ENCODE measurements at regions not wholly inside any gene's neighbourhood (a gene's known extent, or its start where the extent isn't known, plus 50 kb on each side); places are given as distances from the start of the nearest gene placed in this dataset.

DNA sequence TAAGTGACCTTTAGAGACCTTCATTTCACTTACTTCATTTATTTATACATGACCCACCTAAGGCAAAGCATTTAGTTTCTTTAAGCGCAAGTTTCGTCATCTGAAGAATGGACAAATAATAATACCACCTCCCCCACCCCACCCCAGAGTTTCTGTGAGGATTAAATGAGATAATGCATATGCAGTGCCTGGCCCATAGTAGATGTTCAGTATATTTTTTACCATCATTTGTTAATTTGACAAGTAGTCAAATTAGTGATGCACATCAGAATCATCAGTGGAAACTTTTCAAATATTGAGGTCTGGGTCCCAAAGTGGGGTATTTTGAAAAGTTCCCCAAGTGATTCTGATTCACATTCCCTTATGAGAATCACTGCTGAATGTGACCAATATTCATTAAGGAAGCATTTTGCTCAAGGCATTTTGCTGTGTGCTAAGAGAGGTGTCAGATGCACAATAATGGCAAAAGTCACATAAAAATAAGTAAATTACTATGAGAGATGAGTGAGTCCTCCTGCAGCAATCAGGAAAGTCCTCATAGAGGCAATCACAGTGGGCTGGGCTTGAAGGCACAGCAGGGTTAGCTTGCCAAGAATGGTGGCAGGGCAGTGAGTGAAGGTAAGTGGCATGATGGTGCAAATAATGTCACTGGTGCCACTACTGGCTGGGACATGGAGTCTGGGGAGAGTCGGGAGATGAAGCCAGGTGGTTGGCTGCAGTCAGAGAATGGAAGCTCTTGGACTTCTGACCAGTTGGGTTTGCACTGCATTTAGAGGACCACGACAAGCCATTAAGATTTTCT is 244.1 kb downstream of the PTEN start:
- TF ChIP-seq EZH2phosphoT487 (IDR thresholded peaks at IDR 0.05; ENCODE audit: insufficient read depth, low read depth) (no peak), EZH2 (IDR thresholded peaks at IDR 0.05; ENCODE audit: insufficient read depth, poor library complexity, severe bottlenecking) (no peak)
- 96 to 97% methylated on average over 4 of the region's 4 CpGs for WGBS, 2 experiments (ENCODE audit: low coverage in 1 of 2, low lambda C conversion rate in 2 of 2, missing lambda C conversion rate in 2 of 2)

DNA sequence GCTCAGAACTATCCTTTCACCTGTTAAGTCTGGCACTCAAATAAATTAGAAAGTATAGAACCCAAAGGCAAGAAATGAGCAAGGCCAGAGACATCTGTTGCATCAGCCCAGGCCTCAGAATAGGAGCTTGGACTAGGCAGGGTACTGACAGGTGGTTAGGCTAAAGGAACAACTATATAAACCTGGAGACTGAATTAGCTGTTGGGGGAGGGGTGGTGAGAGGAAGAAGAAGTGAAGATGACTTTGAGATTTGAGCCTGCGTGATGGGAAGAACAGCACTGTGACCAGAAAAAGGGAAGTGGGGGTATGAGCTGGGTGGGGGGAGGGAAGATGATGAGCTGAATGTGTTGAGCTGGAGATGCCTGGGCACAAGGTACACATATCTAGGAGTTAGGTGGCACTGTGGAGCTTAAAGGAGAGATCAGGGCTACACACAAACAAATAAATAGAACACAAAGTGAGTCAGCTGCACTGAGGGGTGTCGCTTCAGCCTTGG is 244.7 kb downstream of the PTEN start:
- Histone ChIP-seq H3K27me3 (replicated peaks; ENCODE audit: insufficient read depth) (no peaks in the 10 kb centered on the region), H3K27ac (no peak overlapping the region), H3K4me2 (ENCODE audit: unreplicated experiment) (no peak overlapping the region), H3K9ac (no peak overlapping the region), H3K4me3 (no peak overlapping the region), H2AFZ (no peak overlapping the region), H3K9me3 (ENCODE audit: low read depth) (no peaks in the 10 kb centered on the region), H3K36me3 (ENCODE audit: low read depth) (no peaks in the 10 kb centered on the region), H4K20me1 (ENCODE audit: insufficient read depth) (no peaks in the 10 kb centered on the region), H3K9me2 (ENCODE audit: insufficient read depth) (no peaks in the 10 kb centered on the region), H3F3A (ENCODE audit: insufficient read depth) (peaks cover 15% of the 10 kb centered on the region), H3K79me2 (ENCODE audit: insufficient read depth) (no peaks in the 10 kb centered on the region), H3K4me1 (ENCODE audit: insufficient read depth) (peaks cover 14% of the 10 kb centered on the region)
- DNase-seq: peak; percentile 17
- TF ChIP-seq EZH2phosphoT487 (IDR thresholded peaks at IDR 0.05; ENCODE audit: insufficient read depth, low read depth) (no peak), EZH2 (IDR thresholded peaks at IDR 0.05; ENCODE audit: insufficient read depth, poor library complexity, severe bottlenecking) (no peak)
- in situ Hi-C loops (cut with MboI): no loop called here
- 95 to 100% methylated on average over 2 of the region's 2 CpGs for WGBS, 2 experiments (ENCODE audit: low coverage in 1 of 2, low lambda C conversion rate in 2 of 2, missing lambda C conversion rate in 2 of 2)

More for the DNA sequence above, 244.1 kb downstream of the PTEN start:
- Histone ChIP-seq H2AFZ (no peak overlapping the region), H3K9me2 (ENCODE audit: insufficient read depth) (no peaks in the 10 kb centered on the region), H3K4me3 (no peak overlapping the region), H3K36me3 (ENCODE audit: low read depth) (no peaks in the 10 kb centered on the region), H3K9me3 (ENCODE audit: low read depth) (no peaks in the 10 kb centered on the region), H3F3A (ENCODE audit: insufficient read depth) (peaks cover 15% of the 10 kb centered on the region), H3K27me3 (replicated peaks; ENCODE audit: insufficient read depth) (no peaks in the 10 kb centered on the region), H3K4me2 (ENCODE audit: unreplicated experiment) (no peak overlapping the region), H4K20me1 (ENCODE audit: insufficient read depth) (no peaks in the 10 kb centered on the region), H3K4me1 (ENCODE audit: insufficient read depth) (peaks cover 14% of the 10 kb centered on the region), H3K79me2 (ENCODE audit: insufficient read depth) (no peaks in the 10 kb centered on the region), H3K27ac (no peak overlapping the region), H3K9ac (no peak overlapping the region)
- in situ Hi-C loops (cut with MboI): no loop called here
- no peak for DNase-seq

GRCh38 chr10:88110355-88110754 is 246.9 kb downstream of the PTEN start:
- Histone ChIP-seq H3F3A (ENCODE audit: insufficient read depth) (peaks cover 21% of the 10 kb centered on the region), H3K36me3 (ENCODE audit: low read depth) (no peaks in the 10 kb centered on the region), H3K27ac (peak overlapping the region; percentile 21; the same call in 1 of the 2 replicates), H3K27me3 (replicated peaks; ENCODE audit: insufficient read depth) (no peaks in the 10 kb centered on the region), H4K20me1 (ENCODE audit: insufficient read depth) (no peaks in the 10 kb centered on the region), H3K9ac (no peak overlapping the region), H3K4me2 (ENCODE audit: unreplicated experiment) (peak overlapping the region; percentile 51), H3K9me2 (ENCODE audit: insufficient read depth) (no peaks in the 10 kb centered on the region), H3K9me3 (ENCODE audit: low read depth) (no peaks in the 10 kb centered on the region), H3K4me3 (no peak overlapping the region), H3K79me2 (ENCODE audit: insufficient read depth) (no peaks in the 10 kb centered on the region), H3K4me1 (ENCODE audit: insufficient read depth) (peaks cover 15% of the 10 kb centered on the region), H2AFZ (peak overlapping the region; percentile 22; the same call in 1 of the 2 replicates)
- DNase-seq: peak; percentile 81
- TF ChIP-seq EZH2 (IDR thresholded peaks at IDR 0.05; ENCODE audit: insufficient read depth, poor library complexity, severe bottlenecking) (no peak), EZH2phosphoT487 (IDR thresholded peaks at IDR 0.05; ENCODE audit: insufficient read depth, low read depth) (no peak)
- in situ Hi-C loops (cut with MboI): no loop called here

DNA sequence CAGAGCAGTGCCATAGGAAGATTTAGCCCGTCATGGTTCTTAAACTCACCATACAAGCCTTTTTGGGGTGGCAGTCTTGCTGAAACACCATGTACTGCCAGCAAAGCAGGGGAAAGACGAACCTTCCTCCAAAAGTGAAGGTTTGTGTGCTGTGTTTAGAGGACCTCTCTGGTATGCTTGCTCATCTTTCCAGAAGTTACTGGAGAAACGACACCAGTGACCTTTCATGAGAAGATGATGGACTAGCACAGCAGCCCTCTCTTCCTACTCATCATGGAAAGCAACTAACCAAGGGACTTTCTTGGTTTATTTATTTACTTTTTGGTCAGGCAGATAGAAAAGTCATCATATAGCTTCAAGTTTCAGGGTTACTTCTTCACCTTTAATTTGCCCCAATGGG is 247.4 kb downstream of the PTEN start:
- WGBS, 2 experiments (ENCODE audit: low coverage in 1 of 2, low lambda C conversion rate in 2 of 2, missing lambda C conversion rate in 2 of 2): 61 to 63% methylated on average over 3 of the region's 3 CpGs
- H3F3A ChIP-seq (ENCODE audit: insufficient read depth): peaks cover 26% of the 10 kb centered on the region
- H3K27me3 ChIP-seq (replicated peaks; ENCODE audit: insufficient read depth): no peaks in the 10 kb centered on the region
- no peak overlapping the region for H3K4me3 ChIP-seq
- no peaks in the 10 kb centered on the region for H3K79me2 ChIP-seq (ENCODE audit: insufficient read depth)
- H3K27ac ChIP-seq: peak overlapping the region; percentile 21; the same call in 1 of the 2 replicates
- DNase-seq: peak; percentile 19
- no peaks in the 10 kb centered on the region for H3K9me2 ChIP-seq (ENCODE audit: insufficient read depth)
- no peak overlapping the region for H3K9ac ChIP-seq
- peak overlapping the region; percentile 22; the same call in 1 of the 2 replicates for H2AFZ ChIP-seq
- no peaks in the 10 kb centered on the region for H3K36me3 ChIP-seq (ENCODE audit: low read depth)
- no peaks in the 10 kb centered on the region for H3K9me3 ChIP-seq (ENCODE audit: low read depth)
- no peaks in the 10 kb centered on the region for H4K20me1 ChIP-seq (ENCODE audit: insufficient read depth)
- peaks cover 19% of the 10 kb centered on the region for H3K4me1 ChIP-seq (ENCODE audit: insufficient read depth)
- peak overlapping the region; percentile 51 for H3K4me2 ChIP-seq (ENCODE audit: unreplicated experiment)
- no peak for TF ChIP-seq EZH2 (IDR thresholded peaks at IDR 0.05; ENCODE audit: insufficient read depth, poor library complexity, severe bottlenecking)
- no peak for TF ChIP-seq EZH2phosphoT487 (IDR thresholded peaks at IDR 0.05; ENCODE audit: insufficient read depth, low read depth)
- in situ Hi-C loops (cut with MboI): no loop called here
